ENCODE measurements at regions not wholly inside any gene's neighbourhood (a gene's known extent, or its start where the extent isn't known, plus 50 kb on each side); places are given as distances from the start of the nearest gene placed in this dataset.

GRCh38 chr22:19625331-19626041, 88.8 kb upstream of the SEPTIN5 start:
- TF ChIP-seq, protein P1, sequence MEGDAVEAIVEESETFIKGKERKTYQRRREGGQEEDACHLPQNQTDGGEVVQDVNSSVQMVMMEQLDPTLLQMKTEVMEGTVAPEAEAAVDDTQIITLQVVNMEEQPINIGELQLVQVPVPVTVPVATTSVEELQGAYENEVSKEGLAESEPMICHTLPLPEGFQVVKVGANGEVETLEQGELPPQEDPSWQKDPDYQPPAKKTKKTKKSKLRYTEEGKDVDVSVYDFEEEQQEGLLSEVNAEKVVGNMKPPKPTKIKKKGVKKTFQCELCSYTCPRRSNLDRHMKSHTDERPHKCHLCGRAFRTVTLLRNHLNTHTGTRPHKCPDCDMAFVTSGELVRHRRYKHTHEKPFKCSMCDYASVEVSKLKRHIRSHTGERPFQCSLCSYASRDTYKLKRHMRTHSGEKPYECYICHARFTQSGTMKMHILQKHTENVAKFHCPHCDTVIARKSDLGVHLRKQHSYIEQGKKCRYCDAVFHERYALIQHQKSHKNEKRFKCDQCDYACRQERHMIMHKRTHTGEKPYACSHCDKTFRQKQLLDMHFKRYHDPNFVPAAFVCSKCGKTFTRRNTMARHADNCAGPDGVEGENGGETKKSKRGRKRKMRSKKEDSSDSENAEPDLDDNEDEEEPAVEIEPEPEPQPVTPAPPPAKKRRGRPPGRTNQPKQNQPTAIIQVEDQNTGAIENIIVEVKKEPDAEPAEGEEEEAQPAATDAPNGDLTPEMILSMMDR (conservative IDR thresholded peaks at IDR 0.05 in 1 of 2, IDR thresholded peaks at IDR 0.05 in 1 of 2; ENCODE audit: low read depth in 1 of 2, low read length in 2 of 2): no peak
- no peak for TF ChIP-seq EZH2 (IDR thresholded peaks at IDR 0.05; ENCODE audit: low read length, missing control alignments)

Measured in fibroblast of lung (primary cell).